ENCODE measurements at regions not wholly inside any gene's neighbourhood (a gene's known extent, or its start where the extent isn't known, plus 50 kb on each side); places are given as distances from the start of the nearest gene placed in this dataset.
A peak's percentile ranks its signal among the peaks of the same experiment; 100 is the strongest.

- no peak for DNase-seq (ENCODE audit: low spot score)
- intact Hi-C loops (cut with DNase I) = no loop called here
- no peak for ATAC-seq
These were observed 221.2 kb downstream of the MAFB start for GRCh38 chr20:40467703-40468411.

DNA sequence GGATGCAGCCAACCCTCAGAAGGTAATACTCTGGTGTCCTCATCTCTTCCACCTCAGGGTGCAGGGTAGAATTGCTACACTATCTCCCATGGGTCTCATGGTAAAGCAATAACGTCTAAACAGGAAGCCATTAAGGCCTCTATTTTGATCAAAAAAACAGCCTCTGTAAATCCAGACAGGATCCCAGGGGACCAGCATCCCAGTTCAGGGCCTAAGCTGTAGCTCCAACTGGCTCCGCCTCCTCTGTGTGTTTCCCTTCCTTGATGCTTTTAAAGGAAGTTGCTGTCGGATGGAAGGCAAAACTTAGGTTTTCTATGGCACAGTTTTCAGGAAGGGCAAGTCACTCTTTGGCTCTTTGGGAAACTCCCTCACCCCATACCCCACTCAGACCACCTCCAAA, 222.0 kb downstream of the MAFB start:
- intact Hi-C loops (cut with DNase I) = no loop called here
- no peak for DNase-seq (ENCODE audit: low spot score)
- no peak for ATAC-seq

DNA sequence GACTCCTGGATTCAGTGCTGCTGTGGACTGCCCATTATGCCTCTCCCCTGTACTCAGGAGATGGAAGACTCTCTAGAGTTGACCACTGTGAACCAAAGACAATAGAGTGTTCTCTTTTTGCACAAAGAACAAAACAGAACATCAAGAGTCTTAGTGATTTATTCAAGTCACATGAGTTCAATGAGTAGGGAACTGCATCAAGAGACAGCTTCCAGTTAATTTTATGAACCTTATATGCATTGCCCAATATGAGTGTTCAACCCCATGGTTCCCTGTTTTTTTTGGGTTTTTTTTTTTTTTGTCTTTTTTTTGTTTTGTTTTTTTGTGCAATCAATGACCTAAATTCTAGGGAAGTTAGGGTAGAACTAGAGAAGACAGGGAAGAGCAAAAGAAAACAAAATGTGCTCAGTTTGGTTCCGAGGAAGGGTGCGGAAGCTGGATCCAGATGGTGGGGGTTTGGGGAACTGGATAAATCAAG, 224.3 kb downstream of the MAFB start:
- peak; percentile 79 for ATAC-seq
- intact Hi-C loops (cut with DNase I) = no loop called here

GRCh38 chr20:40463171-40463570, 225.9 kb downstream of the MAFB start:
- intact Hi-C loops (cut with DNase I) = no loop called here
- ATAC-seq (peak; percentile 19), DNase-seq (ENCODE audit: low spot score) (no peak)

More for the DNA sequence above, 224.3 kb downstream of the MAFB start:
- DNase-seq (ENCODE audit: low spot score) = no peak

DNA sequence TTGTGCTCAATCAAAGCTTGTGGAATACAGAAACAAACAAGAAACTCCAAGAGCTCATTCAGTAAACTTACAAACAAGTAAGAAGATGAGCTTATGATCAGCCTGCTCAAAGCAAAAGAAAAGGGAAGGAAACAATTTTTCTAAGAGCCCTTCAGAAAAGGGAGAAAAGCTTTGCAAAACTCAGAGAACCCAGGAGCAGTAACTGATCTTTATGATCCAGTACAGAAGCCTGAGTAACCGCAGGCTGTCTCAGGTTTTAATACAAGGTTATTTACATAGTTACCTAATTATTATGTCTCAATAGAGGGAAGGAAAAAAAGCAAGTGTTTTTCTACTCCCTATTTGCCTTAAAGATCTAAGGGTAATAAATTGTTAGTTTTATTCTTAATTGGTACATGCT, 226.5 kb downstream of the MAFB start:
- intact Hi-C loops (cut with DNase I) = no loop called here
- DNase-seq (ENCODE audit: low spot score) = no peak
- no peak for ATAC-seq

DNA sequence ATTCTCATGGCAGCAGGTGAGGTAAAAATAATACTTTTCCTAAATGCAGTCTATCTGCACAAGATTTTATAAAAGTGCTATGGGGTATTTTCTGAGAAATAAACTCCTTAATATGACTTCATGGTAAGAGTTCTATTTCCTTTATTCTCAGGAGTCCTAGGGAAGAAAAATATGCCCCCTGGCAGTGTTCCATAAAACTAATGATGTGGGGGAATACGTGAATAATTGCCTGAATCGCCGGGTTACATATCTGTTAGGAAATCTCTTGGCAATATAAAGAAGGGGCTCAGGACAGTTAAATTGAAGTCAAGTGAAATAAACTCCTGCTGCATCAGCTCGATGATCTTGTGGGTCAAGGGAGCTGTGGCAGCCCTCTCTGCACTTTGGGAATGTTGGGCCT, 229.7 kb downstream of the MAFB start:
- DNase-seq (ENCODE audit: low spot score) = no peak
- intact Hi-C loops (cut with DNase I) = no loop called here
- ATAC-seq = no peak

- no peak for DNase-seq (ENCODE audit: low spot score)
- ATAC-seq = no peak
- intact Hi-C loops (cut with DNase I) = no loop called here
These were observed 231.6 kb downstream of the MAFB start for GRCh38 chr20:40457404-40457803.

DNA sequence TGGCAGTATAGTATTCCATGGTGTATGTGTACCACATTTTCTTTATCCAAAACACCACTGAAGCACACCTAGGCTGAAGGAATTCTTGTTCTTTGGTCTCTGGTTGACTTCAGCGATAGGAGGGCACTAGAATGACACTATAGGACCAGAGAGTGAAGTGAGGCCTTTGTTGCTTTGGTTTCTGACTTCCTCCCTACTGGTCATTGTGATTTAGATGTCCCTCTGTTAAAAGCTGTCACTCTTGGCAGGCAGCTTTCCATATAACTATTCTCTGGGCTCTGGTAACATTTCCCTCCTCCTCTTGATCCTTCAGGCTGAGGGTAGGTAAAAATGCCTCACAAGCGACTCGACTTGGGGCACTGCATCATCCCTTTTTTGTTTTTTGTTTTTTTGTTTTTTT, 236.3 kb downstream of the MAFB start:
- intact Hi-C loops (cut with DNase I) = no loop called here
- no peak for ATAC-seq
- no peak for DNase-seq (ENCODE audit: low spot score)

GRCh38 chr20:40451552-40451951, 237.5 kb downstream of the MAFB start:
- DNase-seq (ENCODE audit: low spot score) = no peak
- ATAC-seq = no peak
- intact Hi-C loops (cut with DNase I) = no loop called here

DNA sequence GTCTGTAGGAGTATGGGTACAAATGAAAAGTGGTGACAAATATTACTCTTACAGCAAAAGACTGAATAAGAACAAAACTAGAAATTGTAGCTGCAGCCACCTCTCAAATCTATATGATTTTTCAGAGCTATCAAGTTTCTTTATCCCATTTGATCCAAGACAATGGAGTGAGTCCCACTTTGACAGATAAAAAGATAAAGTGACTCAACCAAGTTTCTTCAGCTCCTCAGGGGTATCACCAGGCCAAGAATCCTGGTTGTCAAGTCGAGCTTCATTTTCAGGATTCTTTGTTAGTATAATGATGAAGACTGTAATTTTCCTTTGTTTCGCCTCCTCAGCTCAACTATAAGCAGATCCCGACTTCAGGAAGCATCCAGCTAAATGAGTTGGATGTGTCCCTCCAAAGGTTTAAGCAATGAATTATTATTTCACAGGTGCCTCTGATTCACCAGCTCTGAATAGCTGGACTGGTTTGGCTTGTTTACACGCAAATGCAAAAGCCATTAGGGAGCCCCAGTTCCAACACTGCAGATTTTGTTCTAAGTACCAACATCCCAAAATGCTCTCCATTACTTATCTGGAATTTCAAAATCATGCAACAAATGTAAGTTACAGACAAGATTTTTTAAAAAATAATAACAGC, 238.9 kb downstream of the MAFB start:
- DNase-seq (ENCODE audit: low spot score) = no peak
- no peak for ATAC-seq
- intact Hi-C loops (cut with DNase I) = no loop called here

- DNase-seq (ENCODE audit: low spot score) = no peak
- ATAC-seq = no peak
- intact Hi-C loops (cut with DNase I) = no loop called here
These were observed 239.8 kb downstream of the MAFB start for GRCh38 chr20:40449144-40449690.

- DNase-seq (ENCODE audit: low spot score) (no peak), ATAC-seq (no peak)
- intact Hi-C loops (cut with DNase I) = no loop called here
These were observed 242.1 kb downstream of the MAFB start for GRCh38 chr20:40446888-40447287.

DNA sequence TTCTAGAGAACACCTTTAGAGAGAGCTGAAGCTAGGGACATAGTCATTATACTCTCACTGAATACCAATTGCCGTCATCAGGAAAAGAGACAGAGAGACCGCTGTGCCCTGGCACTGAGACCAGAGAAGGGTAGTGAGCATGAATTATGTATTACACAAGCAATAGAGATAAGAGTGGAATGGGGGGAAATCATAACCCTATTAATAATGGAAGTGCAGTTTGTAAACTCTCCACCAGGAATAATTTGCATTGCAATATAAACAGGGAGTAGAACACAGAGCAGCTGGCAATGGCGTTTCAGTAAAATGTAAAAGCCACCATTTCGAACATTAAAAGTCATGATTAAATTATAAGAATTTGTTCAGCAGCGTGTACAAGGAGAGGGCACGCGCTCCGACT, 244.5 kb downstream of the MAFB start:
- intact Hi-C loops (cut with DNase I) = no loop called here
- ATAC-seq = no peak
- no peak for DNase-seq (ENCODE audit: low spot score)

DNA sequence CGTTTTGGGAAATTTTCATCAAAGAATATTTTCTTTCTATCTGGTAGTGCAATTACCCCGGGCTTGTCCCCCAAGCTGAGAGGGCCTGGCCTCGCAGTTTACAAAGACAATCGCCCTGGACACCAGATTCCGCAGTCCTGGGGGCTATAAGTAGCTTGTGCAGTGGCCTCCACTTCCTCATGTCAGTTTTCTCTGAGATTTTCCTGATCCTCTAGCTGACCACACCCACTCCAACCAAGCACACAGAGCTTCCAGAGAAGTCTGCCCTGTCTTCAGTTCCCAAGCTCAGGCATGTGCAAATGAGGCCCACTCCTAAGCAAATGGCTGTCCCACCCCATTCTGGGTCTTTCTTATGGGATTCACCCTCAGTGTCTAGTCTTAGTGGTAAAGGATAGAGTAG, 245.3 kb downstream of the MAFB start:
- intact Hi-C loops (cut with DNase I) = no loop called here
- ATAC-seq = no peak
- no peak for DNase-seq (ENCODE audit: low spot score)

GRCh38 chr20:40442181-40442963, 246.7 kb downstream of the MAFB start:
- intact Hi-C loops (cut with DNase I) = no loop called here
- peak; percentile 59 for ATAC-seq
- no peak for DNase-seq (ENCODE audit: low spot score)

GRCh38 chr20:40441771-40442170, 247.3 kb downstream of the MAFB start:
- DNase-seq (ENCODE audit: low spot score) = no peak
- intact Hi-C loops (cut with DNase I) = no loop called here
- no peak for ATAC-seq

DNA sequence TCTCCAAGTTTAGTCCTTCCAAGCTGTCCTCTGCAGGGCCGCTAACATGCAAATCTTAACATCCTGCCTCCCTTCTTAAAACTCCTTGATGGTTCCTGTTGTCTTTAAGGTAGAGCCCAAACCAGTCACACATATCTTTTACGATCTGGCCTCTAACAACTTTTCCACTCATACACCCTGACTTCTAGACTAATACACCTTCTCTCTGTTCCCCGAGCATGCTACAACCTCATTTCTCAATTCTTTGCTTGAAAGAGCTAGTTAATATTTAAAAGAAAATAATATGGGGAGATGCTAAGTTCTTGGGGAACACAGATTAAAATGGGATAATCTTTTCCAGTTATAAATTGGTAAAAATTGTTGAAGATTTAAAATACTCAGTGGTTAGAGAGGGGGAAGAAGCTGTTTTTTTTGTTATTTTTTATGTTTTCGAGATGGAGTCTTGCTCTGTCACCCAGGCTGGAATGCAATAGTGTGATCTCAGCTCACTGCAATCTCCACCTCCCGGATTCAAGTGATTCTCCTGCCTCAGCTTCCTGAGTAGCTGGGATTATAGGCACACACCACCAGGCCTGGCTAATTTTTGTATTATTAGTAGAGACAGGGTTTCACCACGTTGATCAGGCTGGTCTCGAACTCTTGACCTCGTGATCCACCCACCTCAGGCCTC, 250.7 kb downstream of the MAFB start:
- intact Hi-C loops (cut with DNase I) = no loop called here
- ATAC-seq (no peak), DNase-seq (ENCODE audit: low spot score) (no peak)

DNA sequence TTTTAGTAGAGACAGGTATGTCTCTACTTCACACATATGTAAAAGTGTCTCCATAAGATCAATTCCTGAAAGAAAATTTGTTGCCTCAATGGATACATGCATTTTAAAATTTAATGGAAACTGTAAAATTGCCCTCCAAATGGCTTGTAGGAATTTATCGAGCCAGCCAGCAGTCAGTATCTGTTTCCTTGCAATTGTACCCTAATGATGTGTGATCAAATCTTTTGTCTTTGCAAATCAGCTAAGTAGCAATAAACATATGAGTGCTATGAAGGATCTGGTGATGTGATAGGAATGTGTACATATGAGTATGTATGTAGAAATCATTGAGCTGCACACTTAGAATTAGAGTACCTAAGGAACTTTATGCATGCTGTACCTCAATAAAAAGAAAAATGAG, 253.0 kb downstream of the MAFB start:
- ATAC-seq (no peak), DNase-seq (ENCODE audit: low spot score) (no peak)
- intact Hi-C loops (cut with DNase I) = no loop called here

- DNase-seq (ENCODE audit: low spot score) (no peak), ATAC-seq (no peak)
- intact Hi-C loops (cut with DNase I) = no loop called here
These were observed 253.7 kb downstream of the MAFB start for GRCh38 chr20:40435146-40435895.

Data from sciatic nerve (tissue), 2 donors.